Muscle of leg (tissue), 3 donors: ENCODE measurements at regions not wholly inside any gene's neighbourhood (a gene's known extent, or its start where the extent isn't known, plus 50 kb on each side); places are given as distances from the start of the nearest gene placed in this dataset.

Experiments used
- DNase-seq: peaks from one replicate; pipeline ENCODE4 v3.0.0; 2013
- H3K27ac ChIP-seq: one replicate; pipeline ENCODE4 v1.5.1; 2013; ENCODE audit warnings: mild to moderate bottlenecking, low read length, control low read depth
- H3K27me3 ChIP-seq: one replicate; pipeline ENCODE4 v1.6.1; 2013; ENCODE audit warnings: low read length; ENCODE audit not compliant: control insufficient read depth, insufficient read depth
- H3K36me3 ChIP-seq: one replicate; pipeline ENCODE4 v1.6.1; 2013; ENCODE audit warnings: low read length; ENCODE audit not compliant: control insufficient read depth, insufficient read depth
- H3K4me1 ChIP-seq: one replicate; pipeline ENCODE4 v1.6.1; 2013; ENCODE audit warnings: low read length; ENCODE audit not compliant: control insufficient read depth, insufficient read depth
- H3K4me3 ChIP-seq: one replicate; pipeline ENCODE4 v1.5.1; 2013; ENCODE audit warnings: low read length, control low read depth
- H3K9me3 ChIP-seq: replicated peaks from 2 replicates; pipeline ENCODE4 v1.6.1; 2013; ENCODE audit warnings: low read depth, low read length; ENCODE audit not compliant: control insufficient read depth
- WGBS: methylation state at CpG from one replicate; pipeline ENCODE4 v1.1.5; 2013; ENCODE audit warnings: missing lambda C conversion rate; ENCODE audit not compliant: insufficient coverage; 5-methylcytosine and 5-hydroxymethylcytosine counted together

DNA sequence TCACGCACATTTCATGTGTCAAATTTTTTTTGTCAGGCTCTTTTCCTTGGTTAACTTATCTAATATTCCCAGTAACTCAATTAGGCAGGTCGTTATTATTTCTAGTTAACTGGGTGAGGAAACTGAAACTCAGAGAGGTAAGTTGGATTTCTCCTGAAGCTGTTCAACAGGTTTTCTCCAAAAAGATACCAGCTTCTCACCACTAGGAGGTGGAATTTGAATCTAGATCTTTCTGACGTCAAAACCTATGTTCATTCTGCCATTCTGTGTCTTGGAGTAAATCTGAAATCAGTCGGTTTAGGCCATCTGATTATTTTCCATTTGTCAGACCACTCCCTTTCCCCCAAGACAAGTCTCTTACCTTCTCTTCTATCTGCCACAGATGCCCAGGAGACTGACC is 572.9 kb downstream of the ACTL7B start:
- no peak overlapping the region for H3K27ac ChIP-seq

DNA sequence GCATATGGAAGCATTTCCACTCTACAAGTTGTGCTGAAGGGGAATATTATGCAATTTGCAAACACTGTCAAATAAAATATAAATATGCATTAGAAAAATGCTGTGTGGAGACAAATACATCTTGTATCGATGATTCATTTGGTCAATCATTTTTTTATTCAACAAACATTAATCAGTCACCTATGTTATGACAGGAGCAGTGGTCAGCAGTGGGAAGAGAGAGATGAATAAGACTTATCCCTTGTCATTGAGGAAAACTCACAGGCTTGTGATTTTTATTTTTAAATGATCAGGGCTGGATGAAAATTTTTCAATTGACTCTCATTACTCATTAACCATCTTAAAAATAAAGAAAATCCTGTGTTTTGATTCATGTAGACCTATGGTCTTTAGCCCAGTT is 574.1 kb downstream of the ACTL7B start:
- H3K4me3 ChIP-seq, result no peak overlapping the region
- H3K36me3 ChIP-seq, result no peaks in the 10 kb centered on the region
- H3K27me3 ChIP-seq, result no peaks in the 10 kb centered on the region
- no peaks in the 10 kb centered on the region for H3K9me3 ChIP-seq
- H3K27ac ChIP-seq, result no peak overlapping the region
- no peak for DNase-seq
- H3K4me1 ChIP-seq, result no peaks in the 10 kb centered on the region
- WGBS, result no CpG with 5 or more reads among the region's 1 CpG

More for the DNA sequence above, 572.9 kb downstream of the ACTL7B start:
- Histone ChIP-seq H3K27me3 (no peaks in the 10 kb centered on the region), H3K4me3 (no peak overlapping the region), H3K9me3 (no peaks in the 10 kb centered on the region), H3K4me1 (no peaks in the 10 kb centered on the region), H3K36me3 (no peaks in the 10 kb centered on the region)
- no peak for DNase-seq
- WGBS, result no CpG with 5 or more reads among the region's 4 CpGs

DNA sequence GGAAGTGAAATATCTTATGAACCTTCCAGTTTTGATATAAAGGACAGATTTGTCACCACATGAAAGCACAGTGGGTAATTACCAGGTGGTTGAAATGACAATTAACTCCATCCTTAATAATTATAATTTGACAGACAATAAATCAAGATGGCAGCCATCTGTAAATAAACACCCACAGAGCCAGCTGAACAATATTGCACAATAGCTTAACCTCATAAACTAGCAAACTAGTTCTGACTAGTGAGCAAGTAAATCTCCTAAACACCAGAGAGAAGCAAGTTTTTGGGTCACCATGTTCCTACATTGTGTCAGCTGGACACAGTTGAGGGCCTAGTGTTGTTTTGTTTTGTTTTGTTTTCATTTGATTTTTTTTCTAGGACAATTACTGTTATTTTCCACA is 577.4 kb downstream of the ACTL7B start:
- H3K36me3 ChIP-seq, result no peaks in the 10 kb centered on the region

GRCh38 chr9:108277216-108277615 is 578.6 kb downstream of the ACTL7B start:
- no peaks in the 10 kb centered on the region for H3K27me3 ChIP-seq
- H3K4me1 ChIP-seq, result peaks cover 13% of the 10 kb centered on the region
- no peak overlapping the region for H3K27ac ChIP-seq
- no peak overlapping the region for H3K4me3 ChIP-seq
- DNase-seq, result no peak
- H3K9me3 ChIP-seq, result no peaks in the 10 kb centered on the region
- H3K36me3 ChIP-seq, result no peaks in the 10 kb centered on the region

More for the DNA sequence above, 577.4 kb downstream of the ACTL7B start:
- no peaks in the 10 kb centered on the region for H3K27me3 ChIP-seq
- H3K27ac ChIP-seq, result no peak overlapping the region
- H3K9me3 ChIP-seq, result no peaks in the 10 kb centered on the region
- H3K4me3 ChIP-seq, result no peak overlapping the region
- H3K4me1 ChIP-seq, result peaks cover 1% of the 10 kb centered on the region
- DNase-seq, result no peak

DNA sequence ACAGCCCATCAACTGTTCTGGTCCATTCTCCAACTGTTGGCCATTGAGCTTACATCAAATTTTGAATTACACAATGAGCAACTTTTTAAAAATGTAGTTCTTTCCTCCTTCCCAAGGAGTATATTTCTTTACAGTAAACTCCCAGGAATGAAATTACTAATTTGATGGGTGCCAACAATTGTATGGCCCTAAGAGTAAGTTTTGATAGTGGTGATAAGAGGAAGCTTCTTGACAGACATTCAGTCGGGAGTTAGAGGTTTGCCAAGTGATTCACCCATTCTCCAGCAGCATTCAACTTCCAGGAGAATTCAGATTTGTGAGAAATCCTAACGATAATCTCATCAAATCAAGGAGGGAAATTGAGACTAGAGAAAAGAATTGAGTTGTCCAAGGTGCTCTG is 579.9 kb downstream of the ACTL7B start:
- Histone ChIP-seq H3K4me3 (no peak overlapping the region), H3K9me3 (no peaks in the 10 kb centered on the region), H3K27ac (no peak overlapping the region), H3K36me3 (no peaks in the 10 kb centered on the region), H3K4me1 (peaks cover 24% of the 10 kb centered on the region), H3K27me3 (no peaks in the 10 kb centered on the region)
- WGBS, result no CpG with 5 or more reads among the region's 2 CpGs
- DNase-seq, result no peak

- Histone ChIP-seq H3K4me3 (no peak overlapping the region), H3K4me1 (peaks cover 24% of the 10 kb centered on the region), H3K27ac (no peak overlapping the region), H3K9me3 (no peaks in the 10 kb centered on the region), H3K36me3 (no peaks in the 10 kb centered on the region), H3K27me3 (no peaks in the 10 kb centered on the region)
- DNase-seq, result peak; percentile 52
- WGBS, result 90% methylated on average over 2 of the region's 5 CpGs
Observed at GRCh38 chr9:108274971-108275370, 580.8 kb downstream of the ACTL7B start.

GRCh38 chr9:108273988-108274387 is 581.8 kb downstream of the ACTL7B start:
- 100% methylated on average over 2 of the region's 2 CpGs for WGBS
- Histone ChIP-seq H3K27ac (no peak overlapping the region), H3K4me3 (no peak overlapping the region), H3K4me1 (peaks cover 24% of the 10 kb centered on the region), H3K9me3 (no peaks in the 10 kb centered on the region), H3K36me3 (no peaks in the 10 kb centered on the region), H3K27me3 (no peaks in the 10 kb centered on the region)
- DNase-seq, result no peak

DNA sequence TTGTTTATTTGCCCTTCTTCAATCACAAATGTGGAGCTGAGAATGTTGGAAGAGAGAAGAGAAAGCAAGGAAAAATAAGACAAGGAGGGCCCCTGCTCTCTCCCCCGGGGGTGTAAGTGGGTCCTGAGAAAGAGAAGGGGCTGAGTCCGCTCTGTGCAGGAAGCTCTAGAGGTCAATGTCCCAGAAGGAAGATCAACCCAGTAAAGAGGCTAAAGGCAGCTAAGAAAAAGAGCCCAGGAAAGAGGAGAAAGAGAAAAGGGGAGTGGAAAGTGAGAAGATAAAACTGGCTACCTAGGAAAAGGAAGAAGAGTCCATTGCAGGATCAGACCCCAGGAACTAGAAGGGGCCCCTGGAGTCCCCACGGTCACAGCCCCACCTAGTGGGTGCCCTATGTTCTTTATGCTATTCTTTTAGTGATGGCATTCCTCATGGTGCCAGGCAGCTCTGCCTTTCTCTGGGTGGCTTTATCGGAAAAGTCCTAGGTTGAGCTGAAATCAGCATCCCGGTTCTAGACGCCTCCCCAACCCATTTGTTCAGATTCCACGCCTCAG is 583.4 kb downstream of the ACTL7B start:
- H3K4me3 ChIP-seq, result peak overlapping the region; percentile 34
- DNase-seq, result peak; percentile 63
- peak overlapping the region; percentile 91 for H3K27ac ChIP-seq
- no peaks in the 10 kb centered on the region for H3K9me3 ChIP-seq
- peaks cover 24% of the 10 kb centered on the region for H3K4me1 ChIP-seq
- 60% methylated on average over 7 of the region's 7 CpGs for WGBS
- H3K36me3 ChIP-seq, result no peaks in the 10 kb centered on the region
- no peaks in the 10 kb centered on the region for H3K27me3 ChIP-seq

DNA sequence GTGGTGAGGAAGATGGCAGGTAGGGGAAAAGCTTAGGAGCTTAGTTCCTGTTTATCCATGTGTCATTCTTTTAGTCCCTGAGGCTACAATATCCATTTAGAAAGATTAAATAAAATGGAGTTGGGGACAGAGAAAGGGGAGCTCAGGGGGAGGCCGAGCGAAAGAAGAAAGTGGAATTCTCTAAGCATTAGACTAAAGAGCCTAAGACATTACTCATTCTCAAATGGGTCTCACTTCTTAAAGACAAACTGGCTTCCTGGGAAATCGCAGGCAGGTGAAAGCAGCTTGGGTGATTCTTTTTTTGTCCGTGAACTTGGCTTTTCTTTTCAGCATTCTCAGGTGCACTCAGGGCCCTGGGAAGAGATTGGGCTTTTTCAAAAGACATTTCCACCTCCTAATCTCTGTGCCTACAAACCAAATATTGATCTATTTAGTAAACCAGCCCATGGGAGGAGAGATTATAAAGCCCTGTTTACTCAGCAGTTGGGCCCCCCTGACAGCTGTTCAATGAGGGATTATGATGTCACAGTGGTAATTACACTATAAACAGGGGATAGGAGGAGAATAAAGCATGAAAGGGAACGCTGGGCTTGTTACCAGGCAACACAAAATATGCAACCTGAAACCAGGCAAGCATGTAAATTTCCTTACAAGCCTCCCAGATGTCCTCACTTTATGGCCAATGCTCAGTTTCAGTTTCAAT is 584.0 kb downstream of the ACTL7B start:
- H3K27ac ChIP-seq, result peak overlapping the region; percentile 91
- no peaks in the 10 kb centered on the region for H3K36me3 ChIP-seq
- H3K4me1 ChIP-seq, result peaks cover 24% of the 10 kb centered on the region
- no peaks in the 10 kb centered on the region for H3K27me3 ChIP-seq
- 33% methylated on average over 2 of the region's 5 CpGs for WGBS
- DNase-seq, result peak; percentile 96
- H3K9me3 ChIP-seq, result no peaks in the 10 kb centered on the region
- H3K4me3 ChIP-seq, result peak overlapping the region; percentile 34

DNA sequence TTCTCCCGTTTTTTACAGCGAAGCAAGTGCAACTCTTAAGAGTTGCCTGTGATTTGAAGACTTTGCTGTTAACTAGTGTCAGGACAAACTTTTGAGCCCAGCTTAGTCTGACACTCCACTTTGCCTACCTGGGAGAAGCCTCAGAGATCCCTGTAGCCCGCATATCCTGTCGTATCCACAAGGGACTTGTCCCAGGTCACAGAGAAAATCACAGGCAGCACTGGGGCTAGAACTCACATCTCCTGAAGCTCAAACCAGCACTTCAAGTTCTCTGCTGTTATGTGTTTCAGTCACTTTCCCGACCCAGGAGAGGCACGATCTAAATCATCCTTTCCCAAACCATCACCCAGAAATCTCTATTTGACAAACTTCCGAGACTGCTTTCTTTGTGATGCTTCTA is 584.5 kb downstream of the ACTL7B start:
- H3K4me3 ChIP-seq, result no peak overlapping the region
- H3K4me1 ChIP-seq, result peaks cover 24% of the 10 kb centered on the region
- 84% methylated on average over 4 of the region's 7 CpGs for WGBS
- H3K27ac ChIP-seq, result peak overlapping the region; percentile 91
- no peaks in the 10 kb centered on the region for H3K9me3 ChIP-seq
- no peak for DNase-seq
- H3K36me3 ChIP-seq, result no peaks in the 10 kb centered on the region
- H3K27me3 ChIP-seq, result no peaks in the 10 kb centered on the region

- no peak for DNase-seq
- H3K4me3 ChIP-seq, result no peak overlapping the region
- no peaks in the 10 kb centered on the region for H3K36me3 ChIP-seq
- no CpG with 5 or more reads among the region's 3 CpGs for WGBS
- no peak overlapping the region for H3K27ac ChIP-seq
- peaks cover 24% of the 10 kb centered on the region for H3K4me1 ChIP-seq
- no peaks in the 10 kb centered on the region for H3K27me3 ChIP-seq
- H3K9me3 ChIP-seq, result no peaks in the 10 kb centered on the region
Observed at GRCh38 chr9:108270561-108270960, 585.2 kb downstream of the ACTL7B start.
